ENCODE measurements at regions not wholly inside any gene's neighbourhood (a gene's known extent, or its start where the extent isn't known, plus 50 kb on each side); places are given as distances from the start of the nearest gene placed in this dataset.
"Not testable (repeated sequence)": the region's sequence is repeated elsewhere in the genome, so short reads cannot be mapped to it uniquely, and the experiment has no call there.

DNA sequence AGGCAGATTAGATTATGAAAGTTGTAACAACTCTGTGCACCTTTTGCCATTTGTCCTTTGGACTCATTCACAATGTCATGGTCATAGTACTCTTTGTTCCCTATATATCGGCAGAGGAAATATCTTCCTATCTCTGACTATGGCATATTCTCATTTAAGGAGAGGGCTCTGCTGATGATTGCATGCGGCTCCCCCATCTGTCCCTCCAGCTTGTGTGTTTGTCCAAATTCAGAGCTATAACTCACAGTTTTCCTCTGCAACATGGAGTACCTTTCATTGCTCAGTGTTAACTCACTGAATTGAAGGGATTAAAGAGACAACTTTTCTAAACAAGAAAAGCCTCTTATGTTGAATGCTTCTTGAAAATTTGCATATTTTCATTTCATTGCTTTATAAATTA, 145.5 kb downstream of the OTUD1 start:
- Histone ChIP-seq H4K20me1 (ENCODE audit: control insufficient read depth, extremely low read depth, insufficient read depth, low read length) (no peaks in the 10 kb centered on the region), H3K4me1 (ENCODE audit: control insufficient read depth, extremely low read depth, insufficient read depth, low read length) (no peaks in the 10 kb centered on the region), H3K4me2 (ENCODE audit: extremely low read depth, insufficient read depth, low read length) (no peak overlapping the region), H3K79me2 (ENCODE audit: control insufficient read depth, insufficient read depth, low read length) (no peaks in the 10 kb centered on the region), H3K27me3 (ENCODE audit: control insufficient read depth, insufficient read depth, low read length) (no peaks in the 10 kb centered on the region), H3K9me3 (ENCODE audit: control insufficient read depth, insufficient read depth, low read depth, low read length) (no peaks in the 10 kb centered on the region), H3K4me3 (replicated peaks in 1 of 4; ENCODE audit: control extremely low read depth in 1 of 4, insufficient read depth in 1 of 4, low read depth in 3 of 4, low read length in 4 of 4) (no peak overlapping the region), H3K9ac (ENCODE audit: insufficient read depth, low read length) (no peak overlapping the region), H2AFZ (ENCODE audit: low read length) (no peak overlapping the region), H3K27ac (ENCODE audit: insufficient read depth, low read length) (no peak overlapping the region), H3K36me3 (ENCODE audit: control insufficient read depth, insufficient read depth, low read length) (no peaks in the 10 kb centered on the region)
- DNase-seq (ENCODE audit: low read depth in 2 of 2): no peak
- no peak for TF ChIP-seq EZH2 (IDR thresholded peaks at IDR 0.05; ENCODE audit: low read length, missing control alignments)
- TF ChIP-seq, protein P1, sequence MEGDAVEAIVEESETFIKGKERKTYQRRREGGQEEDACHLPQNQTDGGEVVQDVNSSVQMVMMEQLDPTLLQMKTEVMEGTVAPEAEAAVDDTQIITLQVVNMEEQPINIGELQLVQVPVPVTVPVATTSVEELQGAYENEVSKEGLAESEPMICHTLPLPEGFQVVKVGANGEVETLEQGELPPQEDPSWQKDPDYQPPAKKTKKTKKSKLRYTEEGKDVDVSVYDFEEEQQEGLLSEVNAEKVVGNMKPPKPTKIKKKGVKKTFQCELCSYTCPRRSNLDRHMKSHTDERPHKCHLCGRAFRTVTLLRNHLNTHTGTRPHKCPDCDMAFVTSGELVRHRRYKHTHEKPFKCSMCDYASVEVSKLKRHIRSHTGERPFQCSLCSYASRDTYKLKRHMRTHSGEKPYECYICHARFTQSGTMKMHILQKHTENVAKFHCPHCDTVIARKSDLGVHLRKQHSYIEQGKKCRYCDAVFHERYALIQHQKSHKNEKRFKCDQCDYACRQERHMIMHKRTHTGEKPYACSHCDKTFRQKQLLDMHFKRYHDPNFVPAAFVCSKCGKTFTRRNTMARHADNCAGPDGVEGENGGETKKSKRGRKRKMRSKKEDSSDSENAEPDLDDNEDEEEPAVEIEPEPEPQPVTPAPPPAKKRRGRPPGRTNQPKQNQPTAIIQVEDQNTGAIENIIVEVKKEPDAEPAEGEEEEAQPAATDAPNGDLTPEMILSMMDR (conservative IDR thresholded peaks at IDR 0.05 in 1 of 2, IDR thresholded peaks at IDR 0.05 in 1 of 2; ENCODE audit: low read depth in 1 of 2, low read length in 2 of 2): no peak

DNA sequence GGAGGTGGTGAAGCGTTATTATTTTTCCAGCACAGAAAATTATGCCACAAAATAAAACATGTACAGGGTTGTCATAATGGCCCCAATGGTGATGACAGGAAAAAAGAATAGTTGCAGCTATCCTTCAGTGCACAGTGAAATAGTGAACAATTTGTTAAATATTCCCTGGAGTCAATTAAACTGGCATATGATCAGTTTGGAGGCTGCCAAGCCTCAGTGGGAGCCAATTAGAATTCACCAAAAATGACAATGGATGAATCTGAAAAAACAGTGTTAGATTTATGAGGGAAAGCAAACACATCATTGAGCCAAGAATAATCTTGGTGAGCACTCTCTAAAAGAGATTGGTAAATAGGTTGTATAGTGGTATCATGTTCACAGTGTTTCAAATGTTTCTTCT, 146.3 kb downstream of the OTUD1 start:
- no peak for DNase-seq (ENCODE audit: low read depth in 2 of 2)
- Histone ChIP-seq H3K27ac (ENCODE audit: insufficient read depth, low read length) (no peak overlapping the region), H4K20me1 (ENCODE audit: control insufficient read depth, extremely low read depth, insufficient read depth, low read length) (no peaks in the 10 kb centered on the region), H3K4me2 (ENCODE audit: extremely low read depth, insufficient read depth, low read length) (no peak overlapping the region), H3K9ac (ENCODE audit: insufficient read depth, low read length) (no peak overlapping the region), H2AFZ (ENCODE audit: low read length) (no peak overlapping the region), H3K4me1 (ENCODE audit: control insufficient read depth, extremely low read depth, insufficient read depth, low read length) (no peaks in the 10 kb centered on the region), H3K4me3 (replicated peaks in 1 of 4; ENCODE audit: control extremely low read depth in 1 of 4, insufficient read depth in 1 of 4, low read depth in 3 of 4, low read length in 4 of 4) (no peak overlapping the region), H3K27me3 (ENCODE audit: control insufficient read depth, insufficient read depth, low read length) (no peaks in the 10 kb centered on the region), H3K79me2 (ENCODE audit: control insufficient read depth, insufficient read depth, low read length) (no peaks in the 10 kb centered on the region), H3K9me3 (ENCODE audit: control insufficient read depth, insufficient read depth, low read depth, low read length) (no peaks in the 10 kb centered on the region), H3K36me3 (ENCODE audit: control insufficient read depth, insufficient read depth, low read length) (no peaks in the 10 kb centered on the region)
- TF ChIP-seq EZH2 (IDR thresholded peaks at IDR 0.05; ENCODE audit: low read length, missing control alignments): no peak
- TF ChIP-seq, protein P1 (conservative IDR thresholded peaks at IDR 0.05 in 1 of 2, IDR thresholded peaks at IDR 0.05 in 1 of 2; ENCODE audit: low read depth in 1 of 2, low read length in 2 of 2): no peak

DNA sequence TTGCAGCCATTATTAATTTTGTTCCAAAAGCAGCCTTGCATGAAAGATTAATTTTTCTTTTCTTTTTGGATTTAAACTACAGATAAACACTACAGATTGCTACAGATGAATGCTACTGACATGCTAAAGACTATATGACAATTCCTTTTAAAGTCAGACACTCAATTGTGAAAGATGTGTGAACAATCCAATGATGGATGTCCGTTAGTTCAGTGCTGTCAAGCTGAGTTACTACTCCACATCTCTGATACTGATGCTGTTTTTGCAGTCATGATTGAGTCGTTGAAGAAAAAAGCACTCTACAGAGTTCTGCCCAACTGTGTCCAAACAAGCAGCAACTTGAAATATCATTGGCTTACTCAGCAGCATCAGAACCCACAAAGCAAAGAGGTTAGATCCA, 146.8 kb downstream of the OTUD1 start:
- Histone ChIP-seq H3K36me3 (ENCODE audit: control insufficient read depth, insufficient read depth, low read length) (no peaks in the 10 kb centered on the region), H3K27ac (ENCODE audit: insufficient read depth, low read length) (no peak overlapping the region), H3K79me2 (ENCODE audit: control insufficient read depth, insufficient read depth, low read length) (no peaks in the 10 kb centered on the region), H3K4me1 (ENCODE audit: control insufficient read depth, extremely low read depth, insufficient read depth, low read length) (no peaks in the 10 kb centered on the region), H3K4me3 (replicated peaks in 1 of 4; ENCODE audit: control extremely low read depth in 1 of 4, insufficient read depth in 1 of 4, low read depth in 3 of 4, low read length in 4 of 4) (no peak overlapping the region), H4K20me1 (ENCODE audit: control insufficient read depth, extremely low read depth, insufficient read depth, low read length) (no peaks in the 10 kb centered on the region), H3K27me3 (ENCODE audit: control insufficient read depth, insufficient read depth, low read length) (no peaks in the 10 kb centered on the region), H3K9ac (ENCODE audit: insufficient read depth, low read length) (no peak overlapping the region), H3K4me2 (ENCODE audit: extremely low read depth, insufficient read depth, low read length) (no peak overlapping the region), H3K9me3 (ENCODE audit: control insufficient read depth, insufficient read depth, low read depth, low read length) (no peaks in the 10 kb centered on the region), H2AFZ (ENCODE audit: low read length) (no peak overlapping the region)
- TF ChIP-seq, protein P1 (conservative IDR thresholded peaks at IDR 0.05 in 1 of 2, IDR thresholded peaks at IDR 0.05 in 1 of 2; ENCODE audit: low read depth in 1 of 2, low read length in 2 of 2): no peak
- no peak for TF ChIP-seq EZH2 (IDR thresholded peaks at IDR 0.05; ENCODE audit: low read length, missing control alignments)
- no peak for DNase-seq (ENCODE audit: low read depth in 2 of 2)

DNA sequence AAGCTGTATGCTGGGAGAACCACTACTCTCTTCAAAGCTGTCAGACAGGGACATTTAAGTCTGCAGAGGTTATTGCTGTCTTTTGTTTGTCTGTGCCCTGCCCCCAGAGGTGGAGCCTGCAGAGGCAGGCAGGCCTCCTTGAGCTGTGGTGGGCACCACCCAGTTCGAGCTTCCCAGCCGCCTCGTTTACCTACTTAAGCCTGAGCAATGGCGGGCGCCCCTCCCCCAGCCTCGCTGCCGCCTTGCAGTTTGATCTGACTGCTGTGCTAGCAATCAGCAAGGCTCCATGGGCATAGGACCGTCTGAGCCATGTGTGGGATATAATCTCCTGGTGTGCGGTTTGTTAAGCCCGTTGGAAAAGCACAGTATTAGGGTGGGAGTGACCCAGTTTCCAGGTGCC, 156.4 kb downstream of the OTUD1 start:
- H3K9me3 ChIP-seq (ENCODE audit: control insufficient read depth, insufficient read depth, low read depth, low read length); DNase-seq (ENCODE audit: low read depth in 2 of 2); H4K20me1 ChIP-seq (ENCODE audit: control insufficient read depth, extremely low read depth, insufficient read depth, low read length); H3K79me2 ChIP-seq (ENCODE audit: control insufficient read depth, insufficient read depth, low read length); H2AFZ ChIP-seq (ENCODE audit: low read length); H3K27ac ChIP-seq (ENCODE audit: insufficient read depth, low read length); H3K4me1 ChIP-seq (ENCODE audit: control insufficient read depth, extremely low read depth, insufficient read depth, low read length); H3K27me3 ChIP-seq (ENCODE audit: control insufficient read depth, insufficient read depth, low read length); H3K36me3 ChIP-seq (ENCODE audit: control insufficient read depth, insufficient read depth, low read length); H3K9ac ChIP-seq (ENCODE audit: insufficient read depth, low read length); H3K4me2 ChIP-seq (ENCODE audit: extremely low read depth, insufficient read depth, low read length); H3K4me3 ChIP-seq (replicated peaks in 1 of 4; ENCODE audit: control extremely low read depth in 1 of 4, insufficient read depth in 1 of 4, low read depth in 3 of 4, low read length in 4 of 4): not testable (repeated sequence)
